ENCODE measurements at regions not wholly inside any gene's neighbourhood (a gene's known extent, or its start where the extent isn't known, plus 50 kb on each side); places are given as distances from the start of the nearest gene placed in this dataset.

DNA sequence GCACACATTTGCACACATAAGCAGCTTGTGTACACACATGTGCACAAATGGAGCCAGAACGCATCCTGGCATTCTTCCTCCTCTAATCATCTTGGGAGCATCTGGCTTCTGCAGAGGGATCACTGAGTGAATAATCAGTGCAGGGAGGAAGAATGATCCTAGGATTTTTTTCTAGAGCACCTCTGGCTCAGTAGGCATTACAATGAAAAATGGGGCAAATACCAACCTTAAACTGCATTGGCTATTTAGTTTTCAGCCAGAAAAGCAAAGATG is 205.7 kb upstream of the TCF21 start:
- Histone ChIP-seq H3K9me3 (replicated peaks; ENCODE audit: control insufficient read depth, insufficient read depth, low read length) (no peaks in the 10 kb centered on the region), H3K4me2 (ENCODE audit: control insufficient read depth, insufficient read depth) (no peak overlapping the region), H3K4me3 (no peak overlapping the region), H3K9ac (ENCODE audit: control insufficient read depth, insufficient read depth, low read length) (no peak overlapping the region), H3K36me3 (ENCODE audit: control insufficient read depth in 2 of 2, insufficient read depth in 2 of 2, low read length in 1 of 2) (no peaks in the 10 kb centered on the region), H3K4me1 (ENCODE audit: control insufficient read depth, insufficient read depth, low read length) (no peaks in the 10 kb centered on the region), H3K27me3 (replicated peaks in 1 of 2; ENCODE audit: control insufficient read depth in 2 of 2, insufficient read depth in 2 of 2, low read length in 1 of 2) (no peaks in the 10 kb centered on the region), H2AFZ (ENCODE audit: control insufficient read depth, low read depth, low read length) (no peak overlapping the region), H3K27ac (ENCODE audit: control insufficient read depth, insufficient read depth) (no peak overlapping the region), H3K79me2 (ENCODE audit: control insufficient read depth, insufficient read depth, low read length) (no peaks in the 10 kb centered on the region), H4K20me1 (ENCODE audit: control insufficient read depth, insufficient read depth) (no peaks in the 10 kb centered on the region)
- TF ChIP-seq, protein P1, sequence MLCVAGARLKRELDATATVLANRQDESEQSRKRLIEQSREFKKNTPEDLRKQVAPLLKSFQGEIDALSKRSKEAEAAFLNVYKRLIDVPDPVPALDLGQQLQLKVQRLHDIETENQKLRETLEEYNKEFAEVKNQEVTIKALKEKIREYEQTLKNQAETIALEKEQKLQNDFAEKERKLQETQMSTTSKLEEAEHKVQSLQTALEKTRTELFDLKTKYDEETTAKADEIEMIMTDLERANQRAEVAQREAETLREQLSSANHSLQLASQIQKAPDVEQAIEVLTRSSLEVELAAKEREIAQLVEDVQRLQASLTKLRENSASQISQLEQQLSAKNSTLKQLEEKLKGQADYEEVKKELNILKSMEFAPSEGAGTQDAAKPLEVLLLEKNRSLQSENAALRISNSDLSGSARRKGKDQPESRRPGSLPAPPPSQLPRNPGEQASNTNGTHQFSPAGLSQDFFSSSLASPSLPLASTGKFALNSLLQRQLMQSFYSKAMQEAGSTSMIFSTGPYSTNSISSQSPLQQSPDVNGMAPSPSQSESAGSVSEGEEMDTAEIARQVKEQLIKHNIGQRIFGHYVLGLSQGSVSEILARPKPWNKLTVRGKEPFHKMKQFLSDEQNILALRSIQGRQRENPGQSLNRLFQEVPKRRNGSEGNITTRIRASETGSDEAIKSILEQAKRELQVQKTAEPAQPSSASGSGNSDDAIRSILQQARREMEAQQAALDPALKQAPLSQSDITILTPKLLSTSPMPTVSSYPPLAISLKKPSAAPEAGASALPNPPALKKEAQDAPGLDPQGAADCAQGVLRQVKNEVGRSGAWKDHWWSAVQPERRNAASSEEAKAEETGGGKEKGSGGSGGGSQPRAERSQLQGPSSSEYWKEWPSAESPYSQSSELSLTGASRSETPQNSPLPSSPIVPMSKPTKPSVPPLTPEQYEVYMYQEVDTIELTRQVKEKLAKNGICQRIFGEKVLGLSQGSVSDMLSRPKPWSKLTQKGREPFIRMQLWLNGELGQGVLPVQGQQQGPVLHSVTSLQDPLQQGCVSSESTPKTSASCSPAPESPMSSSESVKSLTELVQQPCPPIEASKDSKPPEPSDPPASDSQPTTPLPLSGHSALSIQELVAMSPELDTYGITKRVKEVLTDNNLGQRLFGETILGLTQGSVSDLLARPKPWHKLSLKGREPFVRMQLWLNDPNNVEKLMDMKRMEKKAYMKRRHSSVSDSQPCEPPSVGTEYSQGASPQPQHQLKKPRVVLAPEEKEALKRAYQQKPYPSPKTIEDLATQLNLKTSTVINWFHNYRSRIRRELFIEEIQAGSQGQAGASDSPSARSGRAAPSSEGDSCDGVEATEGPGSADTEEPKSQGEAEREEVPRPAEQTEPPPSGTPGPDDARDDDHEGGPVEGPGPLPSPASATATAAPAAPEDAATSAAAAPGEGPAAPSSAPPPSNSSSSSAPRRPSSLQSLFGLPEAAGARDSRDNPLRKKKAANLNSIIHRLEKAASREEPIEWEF (IDR thresholded peaks at IDR 0.05; ENCODE audit: insufficient replicate concordance, low read depth, low read length), result no peak
- TF ChIP-seq BHLHE40 (IDR thresholded peaks at IDR 0.05; ENCODE audit: borderline replicate concordance in 1 of 2, low read depth in 2 of 2, low read length in 1 of 2) (no peak), CREB1 (IDR thresholded peaks at IDR 0.05; ENCODE audit: low read depth) (no peak), SUPT20H (IDR thresholded peaks at IDR 0.05; ENCODE audit: borderline replicate concordance, control insufficient read depth, low read depth, low read length) (no peak), EGR1 (IDR thresholded peaks at IDR 0.05; ENCODE audit: borderline replicate concordance in 1 of 2, low read depth in 2 of 2, low read length in 2 of 2) (no peak), ZNF217 (IDR thresholded peaks at IDR 0.05) (no peak)
- TF ChIP-seq, protein P2, sequence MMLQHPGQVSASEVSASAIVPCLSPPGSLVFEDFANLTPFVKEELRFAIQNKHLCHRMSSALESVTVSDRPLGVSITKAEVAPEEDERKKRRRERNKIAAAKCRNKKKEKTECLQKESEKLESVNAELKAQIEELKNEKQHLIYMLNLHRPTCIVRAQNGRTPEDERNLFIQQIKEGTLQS (IDR thresholded peaks at IDR 0.05; ENCODE audit: borderline replicate concordance, extremely low read depth, low read depth, low read length), result no peak
- FAIRE-seq (no peak), ATAC-seq (no peak), DNase-seq (ENCODE audit: low read depth, low spot score) (no peak)
- BruUV-seq (replicated peaks), result no TSS peak
- WGBS (ENCODE audit: insufficient coverage, insufficient replicate concordance, low lambda C conversion rate, missing lambda C conversion rate), result 69% methylated on average over 1 of the region's 1 CpG
- SMC1A ChIA-PET (ENCODE audit: uncharacterized antibody, unreplicated experiment), result no interaction called here
- CTCF ChIA-PET, result no interaction called here
- in situ Hi-C loops (cut with MboI), result no loop called here
- RAD21 ChIA-PET (ENCODE audit: unreplicated experiment), result no interaction called here
- POLR2A ChIA-PET, result no interaction called here
- intact Hi-C loops (cut with micrococcal nuclease; ENCODE audit: unreplicated experiment), result no loop called here
